ENCODE measurements at regions not wholly inside any gene's neighbourhood (a gene's known extent, or its start where the extent isn't known, plus 50 kb on each side); places are given as distances from the start of the nearest gene placed in this dataset.

DNA sequence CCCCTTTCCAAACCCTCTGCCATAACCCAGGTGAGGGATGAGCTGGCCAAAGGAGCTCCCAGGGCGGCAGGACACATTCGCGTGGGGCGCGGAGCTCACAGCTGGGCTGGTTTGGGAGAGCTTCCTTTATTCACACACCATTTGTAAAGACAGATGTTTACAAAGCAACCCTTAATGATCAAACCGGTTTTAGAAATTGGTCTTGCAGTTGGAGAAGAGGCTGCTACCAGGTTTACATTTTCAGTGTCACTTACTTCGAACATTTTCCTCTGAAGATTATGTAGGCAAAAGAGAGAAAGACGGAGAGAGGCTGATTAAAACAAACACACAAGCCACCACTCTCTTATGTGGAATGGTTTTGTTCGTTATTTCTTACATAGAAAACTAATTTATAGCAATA is 648.7 kb downstream of the IRX1 start:
- no peak overlapping the region for H3K27ac ChIP-seq
- H3K9ac ChIP-seq = no peak overlapping the region
- H3K4me1 ChIP-seq (ENCODE audit: low read depth, poor library complexity, severe bottlenecking) = peaks cover 3% of the 10 kb centered on the region
- H2AFZ ChIP-seq (ENCODE audit: low read depth) = no peak overlapping the region
- no peak overlapping the region for H3K4me2 ChIP-seq
- H3K27me3 ChIP-seq (ENCODE audit: insufficient read depth, low read depth) = no peaks in the 10 kb centered on the region
- no peaks in the 10 kb centered on the region for H4K20me1 ChIP-seq (ENCODE audit: insufficient read depth)
- H3K36me3 ChIP-seq (ENCODE audit: insufficient read depth) = no peaks in the 10 kb centered on the region
- no peaks in the 10 kb centered on the region for H3K79me2 ChIP-seq (ENCODE audit: insufficient read depth, low read depth)
- TF ChIP-seq, protein P1, sequence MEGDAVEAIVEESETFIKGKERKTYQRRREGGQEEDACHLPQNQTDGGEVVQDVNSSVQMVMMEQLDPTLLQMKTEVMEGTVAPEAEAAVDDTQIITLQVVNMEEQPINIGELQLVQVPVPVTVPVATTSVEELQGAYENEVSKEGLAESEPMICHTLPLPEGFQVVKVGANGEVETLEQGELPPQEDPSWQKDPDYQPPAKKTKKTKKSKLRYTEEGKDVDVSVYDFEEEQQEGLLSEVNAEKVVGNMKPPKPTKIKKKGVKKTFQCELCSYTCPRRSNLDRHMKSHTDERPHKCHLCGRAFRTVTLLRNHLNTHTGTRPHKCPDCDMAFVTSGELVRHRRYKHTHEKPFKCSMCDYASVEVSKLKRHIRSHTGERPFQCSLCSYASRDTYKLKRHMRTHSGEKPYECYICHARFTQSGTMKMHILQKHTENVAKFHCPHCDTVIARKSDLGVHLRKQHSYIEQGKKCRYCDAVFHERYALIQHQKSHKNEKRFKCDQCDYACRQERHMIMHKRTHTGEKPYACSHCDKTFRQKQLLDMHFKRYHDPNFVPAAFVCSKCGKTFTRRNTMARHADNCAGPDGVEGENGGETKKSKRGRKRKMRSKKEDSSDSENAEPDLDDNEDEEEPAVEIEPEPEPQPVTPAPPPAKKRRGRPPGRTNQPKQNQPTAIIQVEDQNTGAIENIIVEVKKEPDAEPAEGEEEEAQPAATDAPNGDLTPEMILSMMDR (conservative IDR thresholded peaks at IDR 0.05; ENCODE audit: low read depth, low read length) = no peak
- H3K4me3 ChIP-seq (IDR thresholded peaks at IDR 0.05; ENCODE audit: insufficient read depth, low read depth, low read length) = no peak overlapping the region

DNA sequence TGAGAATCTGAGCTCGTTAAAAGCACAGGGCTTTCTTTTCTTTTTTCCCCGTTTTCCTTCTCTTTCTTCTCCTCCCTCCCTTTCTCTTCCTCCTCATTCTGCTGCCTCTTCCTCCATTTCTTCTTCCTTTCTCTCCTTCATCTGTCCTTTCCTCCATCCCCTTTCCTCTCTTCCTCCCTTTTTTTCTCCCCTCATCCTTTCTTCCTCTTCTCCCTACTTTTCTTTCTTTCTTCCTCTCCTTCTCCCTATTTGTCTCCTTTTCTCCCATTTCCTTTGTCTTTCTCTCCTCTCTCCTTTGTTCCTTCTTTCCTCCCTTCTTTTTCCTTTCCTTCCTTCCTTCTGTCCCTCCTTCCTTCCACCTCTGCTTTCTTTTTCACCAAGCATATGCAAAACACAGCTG is 649.4 kb downstream of the IRX1 start:
- H4K20me1 ChIP-seq (ENCODE audit: insufficient read depth) = no peaks in the 10 kb centered on the region
- TF ChIP-seq, protein P1 (conservative IDR thresholded peaks at IDR 0.05; ENCODE audit: low read depth, low read length) = no peak
- no peaks in the 10 kb centered on the region for H3K27me3 ChIP-seq (ENCODE audit: insufficient read depth, low read depth)
- H2AFZ ChIP-seq (ENCODE audit: low read depth) = no peak overlapping the region
- H3K36me3 ChIP-seq (ENCODE audit: insufficient read depth) = no peaks in the 10 kb centered on the region
- H3K79me2 ChIP-seq (ENCODE audit: insufficient read depth, low read depth) = no peaks in the 10 kb centered on the region
- no peak overlapping the region for H3K27ac ChIP-seq
- H3K4me2 ChIP-seq = no peak overlapping the region
- H3K4me1 ChIP-seq (ENCODE audit: low read depth, poor library complexity, severe bottlenecking) = peaks cover 4% of the 10 kb centered on the region
- H3K4me3 ChIP-seq (IDR thresholded peaks at IDR 0.05; ENCODE audit: insufficient read depth, low read depth, low read length) = no peak overlapping the region
- no peak overlapping the region for H3K9ac ChIP-seq

DNA sequence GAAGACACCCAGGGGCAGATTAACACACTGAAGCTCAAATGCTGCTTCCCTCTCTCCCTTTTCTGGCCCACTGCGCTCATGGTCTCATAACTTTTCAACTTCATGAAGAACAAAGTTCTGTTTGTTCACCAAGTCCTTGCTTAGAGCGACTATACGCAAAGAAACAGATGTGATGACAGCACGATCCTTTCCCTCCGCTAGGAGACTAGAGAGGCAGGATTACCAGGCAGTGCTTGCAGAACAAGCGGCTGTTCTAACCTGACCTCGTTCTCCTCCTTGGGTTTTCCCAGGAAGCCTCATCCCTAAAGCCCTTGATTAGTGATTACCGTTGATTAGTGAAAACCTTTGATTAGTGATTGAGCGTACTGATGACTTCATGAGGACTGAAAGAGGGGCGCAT is 649.9 kb downstream of the IRX1 start:
- Histone ChIP-seq H2AFZ (ENCODE audit: low read depth) (no peak overlapping the region), H3K79me2 (ENCODE audit: insufficient read depth, low read depth) (no peaks in the 10 kb centered on the region), H4K20me1 (ENCODE audit: insufficient read depth) (no peaks in the 10 kb centered on the region), H3K36me3 (ENCODE audit: insufficient read depth) (no peaks in the 10 kb centered on the region), H3K27ac (no peak overlapping the region), H3K4me2 (no peak overlapping the region), H3K4me1 (ENCODE audit: low read depth, poor library complexity, severe bottlenecking) (peaks cover 4% of the 10 kb centered on the region), H3K9ac (no peak overlapping the region), H3K4me3 (IDR thresholded peaks at IDR 0.05; ENCODE audit: insufficient read depth, low read depth, low read length) (no peak overlapping the region), H3K27me3 (ENCODE audit: insufficient read depth, low read depth) (no peaks in the 10 kb centered on the region)
- TF ChIP-seq, protein P1 (conservative IDR thresholded peaks at IDR 0.05; ENCODE audit: low read depth, low read length) = no peak

DNA sequence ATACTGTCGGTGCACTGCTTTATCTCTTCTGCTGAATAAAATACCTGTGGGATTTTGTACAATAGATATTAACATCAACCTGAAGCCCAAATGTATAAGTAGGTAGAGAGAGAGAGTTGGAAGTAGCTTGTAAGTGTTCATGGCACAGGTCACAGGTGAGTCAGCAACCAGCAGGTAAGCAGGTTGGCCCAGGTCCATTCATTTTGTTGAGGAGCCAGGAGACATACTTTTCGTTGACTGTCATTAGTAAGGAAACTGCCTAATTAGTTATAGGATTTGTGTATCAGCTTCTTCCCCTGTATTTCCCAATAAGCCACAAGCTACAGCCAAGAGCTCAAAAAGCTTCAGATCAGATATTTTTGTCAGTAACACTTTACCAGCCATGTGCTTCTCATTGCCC is 650.8 kb downstream of the IRX1 start:
- no peak overlapping the region for H2AFZ ChIP-seq (ENCODE audit: low read depth)
- TF ChIP-seq, protein P1 (conservative IDR thresholded peaks at IDR 0.05; ENCODE audit: low read depth, low read length) = no peak
- H3K27ac ChIP-seq = no peak overlapping the region
- no peaks in the 10 kb centered on the region for H3K27me3 ChIP-seq (ENCODE audit: insufficient read depth, low read depth)
- no peak overlapping the region for H3K4me3 ChIP-seq (IDR thresholded peaks at IDR 0.05; ENCODE audit: insufficient read depth, low read depth, low read length)
- no peaks in the 10 kb centered on the region for H4K20me1 ChIP-seq (ENCODE audit: insufficient read depth)
- no peaks in the 10 kb centered on the region for H3K36me3 ChIP-seq (ENCODE audit: insufficient read depth)
- no peaks in the 10 kb centered on the region for H3K79me2 ChIP-seq (ENCODE audit: insufficient read depth, low read depth)
- no peak overlapping the region for H3K4me2 ChIP-seq
- H3K9ac ChIP-seq = no peak overlapping the region
- H3K4me1 ChIP-seq (ENCODE audit: low read depth, poor library complexity, severe bottlenecking) = peaks cover 4% of the 10 kb centered on the region
